ENCODE measurements at regions not wholly inside any gene's neighbourhood (a gene's known extent, or its start where the extent isn't known, plus 50 kb on each side); places are given as distances from the start of the nearest gene placed in this dataset.

DNA sequence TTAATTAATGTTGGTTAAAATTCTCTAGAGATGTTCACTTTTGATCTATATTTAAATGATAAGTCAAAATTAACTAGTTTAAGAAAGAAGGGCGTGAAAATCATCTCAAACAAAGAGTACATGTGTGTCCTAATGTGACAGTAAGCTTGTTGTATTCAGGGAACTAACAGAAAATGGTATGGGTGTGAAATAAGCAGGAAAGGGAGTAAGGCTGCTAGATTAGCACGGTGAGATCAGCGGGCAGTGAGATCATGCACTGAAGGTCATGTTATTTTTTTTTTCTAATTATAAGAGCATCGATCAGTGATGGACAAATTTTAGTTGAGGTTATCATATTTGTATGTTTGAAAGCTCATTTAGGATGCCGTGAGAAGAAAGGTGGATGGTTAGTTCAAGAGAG, 430.8 kb downstream of the DIPK2A start:
- TF ChIP-seq ZNF274 (IDR thresholded peaks at IDR 0.05; ENCODE audit: low read depth, low read length) (no peak), SUZ12 (IDR thresholded peaks at IDR 0.05; ENCODE audit: extremely low read depth, insufficient read depth, insufficient read length) (no peak), YY1 (IDR thresholded peaks at IDR 0.05; ENCODE audit: insufficient read depth, insufficient read length) (no peak)

Data from NT2/D1 (cell line).